GM15510 (cell line): ENCODE measurements at regions not wholly inside any gene's neighbourhood (a gene's known extent, or its start where the extent isn't known, plus 50 kb on each side); places are given as distances from the start of the nearest gene placed in this dataset.

Experiments
- POLR2A ChIP-seq: IDR thresholded peaks from 3 replicates; pipeline ENCODE4 v1.6.1; 2011; ENCODE audit warnings: borderline replicate concordance; ENCODE audit not compliant: insufficient read length; ENCODE audit errors: extremely low read depth

GRCh38 chr9:89722712-89723111 is 117.9 kb downstream of the GADD45G start:
- TF ChIP-seq POLR2A, result no peak

GRCh38 chr9:89723469-89724100 is 118.8 kb downstream of the GADD45G start:
- no peak for TF ChIP-seq POLR2A

GRCh38 chr9:89724659-89725058 is 119.8 kb downstream of the GADD45G start:
- TF ChIP-seq POLR2A, result no peak

GRCh38 chr9:89725271-89725670 is 120.5 kb downstream of the GADD45G start:
- TF ChIP-seq POLR2A, result no peak

- no peak for TF ChIP-seq POLR2A
Observed at GRCh38 chr9:89729954-89730530, 125.2 kb downstream of the GADD45G start.

- no peak for TF ChIP-seq POLR2A
Observed at GRCh38 chr9:89730715-89731114, 125.9 kb downstream of the GADD45G start.

GRCh38 chr9:89731262-89732182 is 126.7 kb downstream of the GADD45G start:
- TF ChIP-seq POLR2A, result no peak

- no peak for TF ChIP-seq POLR2A
Observed at GRCh38 chr9:89732295-89732938, 127.6 kb downstream of the GADD45G start.

GRCh38 chr9:89732939-89733324 is 128.1 kb downstream of the GADD45G start:
- no peak for TF ChIP-seq POLR2A

- no peak for TF ChIP-seq POLR2A
Observed at GRCh38 chr9:89734600-89735041, 129.8 kb downstream of the GADD45G start.

GRCh38 chr9:89738137-89738932 is 133.5 kb downstream of the GADD45G start:
- no peak for TF ChIP-seq POLR2A

GRCh38 chr9:89739511-89739910 is 134.7 kb downstream of the GADD45G start:
- TF ChIP-seq POLR2A, result no peak

GRCh38 chr9:89739916-89740315 is 135.1 kb downstream of the GADD45G start:
- no peak for TF ChIP-seq POLR2A

- TF ChIP-seq POLR2A, result no peak
Observed at GRCh38 chr9:89740722-89741121, 135.9 kb downstream of the GADD45G start.
